Body of pancreas (tissue), 4 donors: ENCODE measurements at regions not wholly inside any gene's neighbourhood (a gene's known extent, or its start where the extent isn't known, plus 50 kb on each side); places are given as distances from the start of the nearest gene placed in this dataset.

Experiments
- ATAC-seq: fragments of 150-250 bp; one replicate; pipeline ENCODE4 v1.9.1; 2016
- DNase-seq, 4 donors: peaks; one replicate each; pipeline ENCODE4 v3.0.0-alpha.2; 2019
- H3K27ac ChIP-seq, 4 donors: fragments of 200-600 bp; sonication (generic); 1 replicate in 3 of 4; 2 replicates in 1 of 4; pipeline versions ENCODE4 v1.5.1 to v1.6.1; 2016 to 2019; ENCODE audit warnings: mild to moderate bottlenecking in 1 of 4, mixed read lengths in 1 of 4, moderate library complexity in 1 of 4
- H3K27me3 ChIP-seq, 2 donors: fragments of 200-600 bp; sonication (generic); one replicate each; pipeline ENCODE4 v1.6.0; 2016; ENCODE audit warnings: mild to moderate bottlenecking in 1 of 2
- H3K36me3 ChIP-seq, 2 donors: fragments of 200-600 bp; sonication (generic); replicated peaks in 1 of 2; 2 replicates each; pipeline ENCODE4 v1.5.1; 2016; ENCODE audit warnings: low read depth in 2 of 2; ENCODE audit not compliant: insufficient read depth in 1 of 2
- H3K4me1 ChIP-seq: fragments of 200-600 bp; sonication (generic); one replicate; pipeline ENCODE4 v1.6.0; 2016
- H3K4me3 ChIP-seq, 2 donors: fragments of 200-600 bp; sonication (generic); 1 replicate in 1 of 2; 2 replicates in 1 of 2; pipeline ENCODE4 v1.5.1; 2016 to 2019
- H3K9me3 ChIP-seq, 3 donors: fragments of 200-600 bp; sonication (generic); 1 replicate in 2 of 3; 2 replicates in 1 of 3; pipeline ENCODE4 v1.5.1; 2016
- POLR2A ChIP-seq, 3 donors: fragments of 450-650 bp; IDR thresholded peaks; one replicate each; pipeline ENCODE4 v1.6.1; 2016; ENCODE audit warnings: antibody characterized with exemption in 3 of 3, mild to moderate bottlenecking in 2 of 3
- WGBS, 2 donors: methylation state at CpG; one replicate each; pipeline ENCODE4 v1.1.5; 2017; 5-methylcytosine and 5-hydroxymethylcytosine counted together
- intact Hi-C: fragments of 100-400 bp; cut with DNase I; formaldehyde crosslinking; loops from one replicate; pipeline ENCODE4 v1.15.1; 2023
- TF ChIP-seq, protein P1 (sequence below), 7 experiments: fragments of 450-650 bp in 4 of 7; fragments of 200-600 bp in 3 of 7; sonication (generic) in 3 of 7; IDR thresholded peaks; one replicate each; pipeline ENCODE4 v1.5.1; 2016 to 2019; ENCODE audit warnings: antibody characterized with exemption in 7 of 7

DNA sequence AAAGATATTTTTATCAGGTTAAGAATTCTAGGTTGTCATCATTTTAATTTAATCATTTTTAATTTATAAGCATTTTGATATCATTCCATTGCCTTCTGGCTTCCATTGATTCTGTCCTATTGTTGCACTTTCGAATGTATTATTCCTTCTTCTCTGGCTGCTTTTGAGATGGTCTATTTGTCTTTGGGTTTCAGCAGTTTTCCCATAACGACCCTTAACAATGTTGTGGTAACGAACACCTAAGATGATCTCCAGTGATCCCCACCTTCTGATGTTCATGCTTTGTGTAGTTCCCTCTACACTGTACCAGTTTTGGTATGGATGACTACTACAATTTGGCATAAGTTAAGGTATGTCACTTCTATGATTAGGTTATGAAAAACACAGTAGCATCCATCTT lies 59.9 kb downstream of the MINAR1 start:
- Histone ChIP-seq H3K36me3 (no peaks in the 10 kb centered on the region), H3K9me3 (no peaks in the 10 kb centered on the region), H3K4me3 (no peak overlapping the region), H3K4me1 (peaks cover 5% of the 10 kb centered on the region), H3K27me3 (no peaks in the 10 kb centered on the region), H3K27ac (no peak overlapping the region)
- 49 to 64% methylated on average over 3 of the region's 3 CpGs for WGBS, 2 donors
- TF ChIP-seq POLR2A (IDR thresholded peaks at IDR 0.05) = no peak
- TF ChIP-seq, protein P1, sequence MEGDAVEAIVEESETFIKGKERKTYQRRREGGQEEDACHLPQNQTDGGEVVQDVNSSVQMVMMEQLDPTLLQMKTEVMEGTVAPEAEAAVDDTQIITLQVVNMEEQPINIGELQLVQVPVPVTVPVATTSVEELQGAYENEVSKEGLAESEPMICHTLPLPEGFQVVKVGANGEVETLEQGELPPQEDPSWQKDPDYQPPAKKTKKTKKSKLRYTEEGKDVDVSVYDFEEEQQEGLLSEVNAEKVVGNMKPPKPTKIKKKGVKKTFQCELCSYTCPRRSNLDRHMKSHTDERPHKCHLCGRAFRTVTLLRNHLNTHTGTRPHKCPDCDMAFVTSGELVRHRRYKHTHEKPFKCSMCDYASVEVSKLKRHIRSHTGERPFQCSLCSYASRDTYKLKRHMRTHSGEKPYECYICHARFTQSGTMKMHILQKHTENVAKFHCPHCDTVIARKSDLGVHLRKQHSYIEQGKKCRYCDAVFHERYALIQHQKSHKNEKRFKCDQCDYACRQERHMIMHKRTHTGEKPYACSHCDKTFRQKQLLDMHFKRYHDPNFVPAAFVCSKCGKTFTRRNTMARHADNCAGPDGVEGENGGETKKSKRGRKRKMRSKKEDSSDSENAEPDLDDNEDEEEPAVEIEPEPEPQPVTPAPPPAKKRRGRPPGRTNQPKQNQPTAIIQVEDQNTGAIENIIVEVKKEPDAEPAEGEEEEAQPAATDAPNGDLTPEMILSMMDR (IDR thresholded peaks at IDR 0.05) = no peak
- intact Hi-C loops = no loop called here
- ATAC-seq (no peak), DNase-seq (no peak)

DNA sequence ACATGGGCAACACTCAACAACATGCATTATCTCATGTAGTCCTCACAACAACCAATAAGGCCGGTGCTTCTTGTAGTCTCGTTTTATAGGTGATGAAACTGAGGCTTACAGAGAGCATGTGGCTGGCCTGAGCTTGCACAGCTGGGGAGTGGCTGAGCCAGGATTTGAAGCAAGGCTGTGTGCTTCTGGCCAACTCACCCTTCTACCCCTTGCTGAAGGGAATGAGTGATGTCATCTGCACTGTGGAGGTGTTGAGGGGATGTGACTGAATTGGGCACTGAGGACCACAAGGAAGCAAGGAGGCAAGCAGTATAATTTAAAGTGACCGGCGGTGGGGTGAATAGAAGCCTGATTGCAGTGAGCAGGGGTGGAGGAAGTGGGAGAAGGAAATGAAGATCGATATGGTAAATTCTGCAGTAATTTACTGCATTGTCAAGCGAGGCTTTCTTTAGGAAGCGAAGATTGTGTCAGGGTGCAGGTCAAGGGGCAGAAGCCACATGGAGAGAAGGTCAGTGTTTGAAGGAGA lies 62.3 kb downstream of the MINAR1 start:
- no peak for TF ChIP-seq POLR2A (IDR thresholded peaks at IDR 0.05)
- TF ChIP-seq, protein P1 (IDR thresholded peaks at IDR 0.05) = no peak
- no peak overlapping the region for H3K4me3 ChIP-seq
- H3K9me3 ChIP-seq = no peaks in the 10 kb centered on the region
- peak overlapping the region; percentile 5 to 58 (median 34) for H3K27ac ChIP-seq
- H3K36me3 ChIP-seq = no peaks in the 10 kb centered on the region
- WGBS, 2 donors = 49 to 50% methylated on average over 7 of the region's 7 CpGs
- H3K4me1 ChIP-seq = peaks cover 5% of the 10 kb centered on the region
- intact Hi-C loops = no loop called here
- ATAC-seq = peak; percentile 68
- H3K27me3 ChIP-seq = no peaks in the 10 kb centered on the region
- no peak for DNase-seq

DNA sequence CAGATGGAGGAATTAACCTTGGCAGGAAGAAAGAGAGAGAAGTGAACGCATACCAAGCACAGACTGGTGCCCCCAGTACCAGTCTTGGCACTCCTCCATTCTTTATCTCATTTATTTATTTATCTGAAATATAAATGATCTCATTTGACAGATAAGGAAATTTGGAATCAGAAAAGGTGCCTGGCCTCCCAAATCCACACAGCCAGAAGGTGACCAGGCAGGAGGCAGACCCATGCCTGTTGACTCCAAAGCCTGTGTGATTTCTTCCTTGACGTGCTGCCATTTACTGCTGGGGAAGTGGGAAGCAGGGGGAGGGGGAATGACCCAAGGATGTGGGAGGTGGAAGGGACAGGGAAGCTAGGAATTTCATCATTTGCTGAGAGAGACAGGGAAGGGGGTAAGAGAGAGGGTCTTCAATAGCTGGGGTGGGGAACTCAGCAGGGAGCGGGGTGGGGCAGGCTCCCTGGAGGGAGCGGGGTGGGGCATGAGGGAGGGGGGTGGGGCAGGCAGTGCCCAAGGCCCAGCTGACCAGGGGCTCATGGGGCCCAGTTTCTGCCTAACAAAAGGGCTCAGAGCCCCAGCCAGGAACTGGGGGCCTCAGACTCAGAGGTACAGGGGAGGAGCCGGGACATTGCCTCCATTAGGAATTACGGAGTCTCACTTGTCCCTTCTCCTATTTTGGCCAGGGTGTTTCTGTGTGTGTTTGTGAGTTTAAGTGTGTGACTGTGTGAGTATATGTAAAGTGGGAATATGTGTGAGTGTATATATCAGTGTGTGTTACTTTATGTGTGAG lies 63.0 kb downstream of the MINAR1 start:
- no peaks in the 10 kb centered on the region for H3K36me3 ChIP-seq
- H3K4me1 ChIP-seq = peaks cover 5% of the 10 kb centered on the region
- intact Hi-C loops = no loop called here
- peak; percentile 8 to 19 (median 14) for DNase-seq
- 64 to 66% methylated on average over 6 of the region's 6 CpGs for WGBS, 2 donors
- H3K4me3 ChIP-seq = no peak overlapping the region
- TF ChIP-seq POLR2A (IDR thresholded peaks at IDR 0.05) = no peak
- TF ChIP-seq, protein P1 (IDR thresholded peaks at IDR 0.05) = no peak
- H3K9me3 ChIP-seq = no peaks in the 10 kb centered on the region
- ATAC-seq = peak; percentile 81
- H3K27me3 ChIP-seq = no peaks in the 10 kb centered on the region
- peak overlapping the region; percentile 5 to 58 (median 34) for H3K27ac ChIP-seq

DNA sequence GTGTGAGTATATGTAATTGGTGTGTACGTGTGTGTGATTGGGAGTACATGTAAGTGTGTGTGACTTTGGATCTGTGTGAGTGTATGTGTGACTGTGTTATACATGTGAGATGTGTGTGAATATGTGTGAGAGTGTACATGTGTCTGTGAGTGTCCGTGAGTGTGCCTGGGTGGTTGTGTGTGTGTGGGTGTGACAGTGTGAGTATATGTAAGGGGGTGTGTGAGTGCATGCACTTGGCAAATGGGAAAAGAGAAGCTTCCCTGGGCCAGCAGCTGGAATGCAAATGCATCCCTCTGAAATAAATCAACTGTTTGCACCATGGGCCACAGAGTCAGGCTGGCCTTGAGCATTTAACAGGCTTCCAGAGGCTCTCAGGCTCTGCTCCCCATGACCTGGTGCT lies 63.6 kb downstream of the MINAR1 start:
- no peak for TF ChIP-seq POLR2A (IDR thresholded peaks at IDR 0.05)
- TF ChIP-seq, protein P1 (IDR thresholded peaks at IDR 0.05) = no peak
- H3K9me3 ChIP-seq = no peaks in the 10 kb centered on the region
- DNase-seq = no peak
- ATAC-seq = no peak
- peak overlapping the region in 1 of 4 donors; percentile 58 for H3K27ac ChIP-seq
- intact Hi-C loops = no loop called here
- peaks cover 5% of the 10 kb centered on the region for H3K4me1 ChIP-seq
- H3K27me3 ChIP-seq = no peaks in the 10 kb centered on the region
- WGBS, 2 donors = 69 to 94% methylated on average over 2 of the region's 2 CpGs
- no peaks in the 10 kb centered on the region for H3K36me3 ChIP-seq
- no peak overlapping the region for H3K4me3 ChIP-seq

DNA sequence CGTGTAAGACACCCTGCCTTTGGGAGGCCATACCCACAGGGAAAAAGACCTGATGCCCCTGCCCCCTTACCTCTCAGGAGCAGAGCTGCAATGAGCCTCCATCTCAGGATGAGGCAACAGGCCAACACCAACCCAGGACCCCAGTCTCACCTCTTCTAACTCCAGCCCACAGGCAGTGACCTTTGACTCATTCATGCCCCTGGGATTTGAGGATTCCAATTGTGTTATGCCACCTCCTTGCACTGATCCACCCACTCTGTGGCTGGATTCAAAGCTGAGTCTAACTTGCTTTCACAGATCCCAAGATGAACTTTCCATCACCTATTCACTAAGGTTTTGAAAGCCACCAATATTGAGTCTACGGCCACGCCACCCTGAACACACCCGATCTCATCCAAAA lies 64.7 kb downstream of the MINAR1 start:
- Histone ChIP-seq H3K9me3 (no peaks in the 10 kb centered on the region), H3K27me3 (no peaks in the 10 kb centered on the region), H3K4me3 (no peak overlapping the region), H3K36me3 (no peaks in the 10 kb centered on the region), H3K4me1 (peaks cover 5% of the 10 kb centered on the region), H3K27ac (no peak overlapping the region)
- DNase-seq (no peak), ATAC-seq (no peak)
- TF ChIP-seq, protein P1 (IDR thresholded peaks at IDR 0.05) = no peak
- TF ChIP-seq POLR2A (IDR thresholded peaks at IDR 0.05) = no peak
- 82 to 85% methylated on average over 4 of the region's 4 CpGs for WGBS, 2 donors
- intact Hi-C loops = no loop called here
